ENCODE measurements at regions not wholly inside any gene's neighbourhood (a gene's known extent, or its start where the extent isn't known, plus 50 kb on each side); places are given as distances from the start of the nearest gene placed in this dataset.

- TF ChIP-seq CTCF (IDR thresholded peaks at IDR 0.05) (no peak), POLR2A (IDR thresholded peaks at IDR 0.05) (no peak)
Observed at GRCh38 chr12:62166525-62166924, 93.7 kb upstream of the USP15 start.
